Posterior cingulate gyrus (tissue), 11 donors: ENCODE measurements at regions not wholly inside any gene's neighbourhood (a gene's known extent, or its start where the extent isn't known, plus 50 kb on each side); places are given as distances from the start of the nearest gene placed in this dataset.

ENCODE experiments used
- DNase-seq, 10 donors: peaks; one replicate each; pipeline versions ENCODE4 v3.0.0 to v3.0.0-alpha.2; 2020 to 2021; ENCODE audit warnings: mixed read lengths in 3 of 10
- intact Hi-C: fragments of 100-400 bp; cut with DNase I; formaldehyde crosslinking; loops from one replicate; pipeline ENCODE4 v1.15.1; 2023

GRCh38 chr4:110290511-110290910 lies 92.1 kb upstream of the ELOVL6 start:
- DNase-seq = no peak
- intact Hi-C loops = no loop called here

DNA sequence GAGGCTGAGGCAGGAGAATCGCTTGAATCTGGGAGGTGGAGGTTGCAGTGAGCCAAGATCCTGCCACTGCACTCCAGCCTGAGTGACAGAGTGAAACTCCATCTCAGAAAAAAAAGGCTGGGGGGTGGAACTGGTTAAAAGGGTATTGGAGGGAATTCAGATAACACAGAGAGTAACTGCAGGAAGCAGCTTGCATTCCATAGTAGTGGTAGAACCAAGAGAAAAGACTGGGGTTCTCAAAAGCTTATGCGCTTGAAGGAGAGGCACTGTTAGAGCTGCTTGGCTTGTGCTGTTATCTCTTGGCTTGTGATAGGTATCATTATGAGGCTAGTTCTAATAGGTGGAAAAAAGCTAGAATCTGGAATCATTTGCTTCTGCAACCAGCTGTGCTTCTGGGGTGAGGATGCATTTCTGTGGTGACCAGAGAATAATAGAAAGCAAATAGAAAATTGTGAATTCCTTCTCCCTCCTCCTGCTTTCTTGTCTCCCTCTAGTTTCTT lies 91.2 kb upstream of the ELOVL6 start:
- intact Hi-C loops = no loop called here
- no peak for DNase-seq

DNA sequence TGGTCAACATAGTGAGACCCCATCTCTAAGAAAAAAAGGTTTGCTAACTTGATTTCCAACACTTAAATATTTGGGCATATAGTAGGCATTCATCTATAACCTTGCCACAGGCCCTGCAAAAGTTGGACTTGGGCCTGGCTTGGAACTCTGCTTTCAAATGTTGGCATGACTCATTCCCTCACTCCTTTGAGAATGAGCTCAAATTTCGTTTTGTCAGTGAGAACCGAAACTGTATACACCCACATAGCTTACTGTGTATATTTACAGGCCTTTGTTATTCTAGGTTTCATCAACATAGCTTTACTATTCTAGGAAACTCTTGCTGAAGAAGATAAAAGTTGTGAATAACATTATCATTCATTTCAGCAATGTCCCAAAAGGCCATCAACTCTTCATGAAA lies 88.7 kb upstream of the ELOVL6 start:
- no peak for DNase-seq
- intact Hi-C loops = no loop called here

DNA sequence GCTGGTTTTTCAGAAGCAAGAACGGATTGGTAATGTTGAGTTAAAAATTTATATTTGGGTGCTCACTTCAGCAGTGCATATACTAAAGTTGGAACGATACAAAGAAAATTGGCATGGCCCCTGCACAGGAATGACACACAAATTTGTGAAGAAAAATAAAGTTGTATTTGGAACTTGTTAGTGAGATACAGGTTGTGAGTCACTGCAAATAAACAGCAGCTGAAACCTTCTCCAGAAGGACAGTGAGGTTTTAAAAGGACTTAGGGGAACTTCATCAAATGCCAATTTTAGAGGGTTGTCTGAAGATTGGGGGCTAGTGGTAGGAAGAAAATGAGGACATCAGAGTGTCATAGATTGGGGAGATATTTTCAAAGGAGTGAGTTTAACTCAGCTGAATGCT lies 79.7 kb upstream of the ELOVL6 start:
- intact Hi-C loops = no loop called here
- DNase-seq = no peak

GRCh38 chr4:110275871-110276270 lies 77.5 kb upstream of the ELOVL6 start:
- intact Hi-C loops = no loop called here
- no peak for DNase-seq

DNA sequence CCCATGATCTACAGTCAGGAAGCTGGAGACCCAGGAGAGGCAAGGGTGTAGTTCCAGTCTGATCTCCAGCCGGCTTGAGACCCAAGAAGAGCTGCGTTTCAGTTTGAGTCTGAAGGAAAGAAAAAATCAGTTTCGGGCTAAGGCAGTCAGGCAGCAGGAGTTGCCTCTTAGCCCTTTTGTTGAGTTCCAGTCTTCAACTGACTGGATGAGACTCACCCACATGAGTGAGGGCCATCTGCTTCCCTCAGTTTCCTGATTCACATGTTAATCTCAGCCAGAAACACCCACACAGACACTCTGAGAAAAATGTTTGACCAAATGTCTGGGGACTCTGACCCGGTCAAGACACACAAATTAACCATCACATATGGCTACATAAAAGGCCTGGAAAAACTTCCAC lies 73.6 kb upstream of the ELOVL6 start:
- intact Hi-C loops = no loop called here
- no peak for DNase-seq

DNA sequence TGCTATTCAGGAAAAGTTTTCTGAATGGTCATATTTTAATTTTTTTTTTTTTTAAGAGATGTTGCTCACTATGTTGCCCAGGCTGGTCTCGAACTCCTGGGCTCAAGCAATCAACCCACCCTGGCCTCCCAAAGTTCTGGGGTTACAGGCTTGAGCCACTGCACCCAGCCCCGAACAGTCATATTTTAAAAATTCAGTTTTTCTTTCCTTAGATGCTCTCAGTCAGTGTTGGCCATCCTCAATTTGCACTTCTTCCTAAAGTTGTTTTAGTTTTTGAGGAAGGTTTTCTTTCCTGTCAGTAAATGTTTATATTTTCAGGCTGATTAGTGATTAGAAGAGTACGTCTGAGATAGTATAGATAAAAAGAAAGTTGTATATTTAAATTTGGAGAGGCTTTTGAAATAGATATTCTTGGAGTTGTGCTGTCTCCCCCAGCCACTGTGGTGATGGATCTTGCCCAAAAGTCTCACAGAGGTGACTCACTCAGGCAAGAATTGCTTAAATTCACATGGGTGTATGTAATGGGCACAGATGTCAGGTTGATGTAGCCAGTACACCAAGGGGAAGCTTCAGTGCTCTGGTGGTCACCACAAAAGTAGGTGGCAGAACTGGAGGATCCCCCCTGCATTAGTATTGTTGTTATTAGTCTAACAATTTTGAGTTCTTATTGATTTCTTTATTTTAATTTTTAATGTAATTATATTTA lies 72.2 kb upstream of the ELOVL6 start:
- no peak for DNase-seq
- intact Hi-C loops = no loop called here

DNA sequence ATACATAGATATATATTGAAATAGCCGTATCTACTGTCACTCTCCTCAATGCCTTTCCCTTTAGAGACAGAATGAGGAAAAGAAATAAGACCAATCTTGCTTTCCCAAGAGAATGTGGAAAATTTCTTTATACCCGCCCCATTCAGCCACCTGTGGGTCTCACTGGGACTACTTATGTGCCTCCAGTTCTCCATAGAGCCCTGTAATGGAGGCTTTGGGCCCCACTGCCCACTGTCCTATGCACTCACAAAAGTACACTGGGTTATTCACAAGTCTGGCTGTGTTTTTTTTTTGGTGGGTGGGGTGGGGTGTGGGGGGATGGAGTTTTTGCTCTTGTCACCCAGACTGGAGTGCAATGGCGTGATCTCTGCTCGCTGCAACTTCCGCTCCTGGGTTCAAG lies 70.4 kb upstream of the ELOVL6 start:
- no peak for DNase-seq
- intact Hi-C loops = no loop called here

- intact Hi-C loops = no loop called here
- no peak for DNase-seq
These were observed 69.9 kb upstream of the ELOVL6 start for GRCh38 chr4:110268352-110268751.

DNA sequence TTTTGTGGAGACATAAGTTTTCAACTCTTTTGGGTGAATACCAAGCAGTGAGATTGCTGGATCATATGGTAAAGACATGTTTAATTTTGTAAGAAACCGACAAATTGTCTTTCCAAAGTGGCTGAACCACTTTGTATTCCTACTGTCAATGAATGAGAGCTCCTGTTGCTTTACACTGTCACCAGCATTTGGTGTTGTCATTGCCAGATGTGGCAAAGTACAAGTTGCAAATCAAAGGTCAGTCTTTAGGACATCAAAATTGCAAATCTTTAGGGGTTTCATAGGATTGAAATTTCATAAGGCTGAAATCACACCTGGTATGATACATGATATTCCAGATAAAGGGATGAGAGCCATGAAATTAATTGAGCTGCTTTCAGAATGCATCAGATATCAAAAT lies 67.7 kb upstream of the ELOVL6 start:
- no peak for DNase-seq
- intact Hi-C loops = no loop called here

- DNase-seq = no peak
- intact Hi-C loops = no loop called here
These were observed 66.6 kb upstream of the ELOVL6 start for GRCh38 chr4:110265001-110265400.

GRCh38 chr4:110260299-110260698 lies 61.9 kb upstream of the ELOVL6 start:
- intact Hi-C loops = no loop called here
- no peak for DNase-seq

DNA sequence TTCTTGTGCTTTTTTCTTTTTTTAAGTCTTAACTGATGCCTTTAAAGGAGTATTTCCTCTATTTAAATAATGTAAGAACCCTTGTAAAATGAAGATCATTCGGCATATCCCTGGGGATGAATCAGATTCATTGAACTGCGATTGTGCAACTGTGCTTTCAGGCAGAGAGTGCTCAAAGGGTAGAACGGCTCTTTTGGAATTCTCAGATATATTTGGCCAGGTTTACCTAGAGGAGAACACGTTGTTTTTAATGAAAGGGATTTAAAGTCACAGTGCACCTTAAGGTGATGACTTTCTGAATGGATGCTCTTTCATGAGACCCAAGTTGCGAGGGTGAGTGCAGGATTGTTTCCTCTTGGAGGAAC lies 51.6 kb upstream of the ELOVL6 start:
- no peak for DNase-seq
- intact Hi-C loops = no loop called here

DNA sequence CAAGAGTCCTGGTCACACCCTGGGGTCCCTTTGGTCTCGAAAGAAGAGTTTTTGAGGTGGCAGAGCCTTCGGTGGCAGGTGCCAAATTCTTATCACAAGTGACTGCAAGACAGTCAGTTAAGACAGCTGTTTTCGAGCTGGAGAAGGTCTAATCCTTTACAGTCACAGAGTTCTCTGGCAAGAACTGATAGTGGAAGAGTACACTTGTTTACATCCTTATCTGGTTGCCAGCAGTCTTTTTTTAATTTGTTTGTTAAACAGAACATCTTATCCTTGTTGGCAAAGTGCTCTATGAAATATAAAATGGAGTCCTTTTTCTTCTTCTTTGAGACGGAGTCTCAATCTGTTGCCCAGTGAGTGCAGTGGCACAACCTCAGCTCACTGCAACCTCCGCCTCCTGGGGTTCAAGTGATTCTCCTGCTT lies 50.4 kb upstream of the ELOVL6 start:
- DNase-seq = no peak
- intact Hi-C loops = no loop called here
